NK-92 treated with Interleukin-12 subunit alpha and Interleukin-12 subunit beta, amount 100 ng/mL, for 24 hours (cell line): ENCODE measurements at regions not wholly inside any gene's neighbourhood (a gene's known extent, or its start where the extent isn't known, plus 50 kb on each side); places are given as distances from the start of the nearest gene placed in this dataset.

Experiments
- DNase-seq: peaks from one replicate; lab custom pipeline; 2025; lab: John Stamatoyannopoulos, UW

DNA sequence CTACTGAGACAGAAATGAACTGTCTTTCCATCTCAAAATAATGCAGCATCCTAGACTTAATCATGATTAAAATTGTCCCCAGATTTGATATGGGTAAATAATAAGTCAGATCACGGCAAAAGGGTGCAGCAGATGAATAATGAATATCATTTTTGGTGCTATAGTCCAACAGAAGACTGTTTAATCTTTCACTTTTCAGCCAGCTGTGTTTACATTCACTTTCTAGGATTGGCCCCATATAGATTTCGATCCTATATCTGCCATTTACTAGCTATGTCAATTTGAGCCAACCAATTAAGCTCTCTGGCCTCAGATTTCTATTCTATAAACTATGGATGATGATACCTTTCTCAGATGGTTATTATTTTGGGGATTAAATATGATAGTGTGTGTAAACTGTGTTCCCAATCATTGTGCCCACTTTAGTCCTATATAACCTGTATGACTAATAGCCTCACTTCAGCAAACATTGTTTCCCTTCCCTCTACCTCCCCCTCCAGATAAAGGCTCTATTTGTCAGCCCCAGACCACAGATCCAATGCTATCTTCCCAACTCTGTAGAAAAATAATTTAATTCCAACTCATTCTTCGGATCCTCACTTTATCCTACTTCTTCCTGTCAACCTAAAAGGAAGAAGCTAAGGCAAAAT, 53.6 kb upstream of the NT5E start:
- DNase-seq, result no peak

DNA sequence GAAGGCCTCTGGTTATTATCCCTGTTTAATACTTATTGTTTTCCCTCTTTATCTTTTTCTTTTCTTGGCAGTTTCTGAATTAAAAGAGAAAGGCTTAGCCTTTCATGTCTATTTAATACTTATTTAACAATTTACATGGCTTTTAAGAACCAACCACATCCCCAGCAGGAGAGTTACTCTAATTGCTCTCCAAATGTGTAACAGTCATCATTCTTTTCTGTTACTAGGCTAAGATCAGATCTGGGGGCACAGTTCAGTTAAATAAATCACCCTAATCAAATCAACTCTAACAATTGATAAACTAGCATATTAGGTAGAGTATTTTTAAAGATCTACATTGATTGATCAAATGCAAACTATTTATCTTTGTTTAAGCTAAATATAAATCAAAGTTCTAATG, 54.1 kb upstream of the NT5E start:
- DNase-seq, result no peak

DNA sequence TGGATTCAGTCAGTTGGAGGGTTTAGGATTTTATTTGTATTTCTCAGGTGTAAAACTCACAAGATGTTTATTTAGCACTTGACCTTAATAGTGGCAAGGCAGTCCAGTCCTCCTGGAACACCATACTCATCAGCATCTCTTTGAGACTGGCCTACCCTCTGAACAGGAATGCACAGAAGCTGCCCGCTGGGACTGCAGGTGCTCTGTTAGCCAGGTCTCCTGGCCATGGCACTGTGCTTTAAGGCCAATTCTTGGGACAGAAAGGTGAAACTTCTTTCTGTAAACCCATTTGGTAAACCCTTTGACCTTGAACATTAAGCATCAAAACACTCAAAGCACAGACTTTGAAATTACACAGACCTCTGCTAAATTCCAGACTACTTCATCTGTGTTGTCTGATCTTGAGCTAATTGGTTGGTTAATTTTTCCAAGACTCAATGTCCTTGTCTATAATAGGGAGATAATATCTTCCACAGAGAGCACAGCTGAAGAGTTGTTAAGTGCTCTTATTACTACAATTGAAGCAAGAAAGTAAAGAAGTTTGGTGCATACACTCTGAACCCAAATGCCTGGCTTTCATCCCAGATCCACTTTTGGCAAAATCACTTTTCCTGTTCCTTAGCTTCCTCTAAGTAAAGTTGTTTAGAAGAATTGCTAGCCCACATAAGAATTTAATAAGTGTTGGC, 54.9 kb upstream of the NT5E start:
- DNase-seq, result no peak

DNA sequence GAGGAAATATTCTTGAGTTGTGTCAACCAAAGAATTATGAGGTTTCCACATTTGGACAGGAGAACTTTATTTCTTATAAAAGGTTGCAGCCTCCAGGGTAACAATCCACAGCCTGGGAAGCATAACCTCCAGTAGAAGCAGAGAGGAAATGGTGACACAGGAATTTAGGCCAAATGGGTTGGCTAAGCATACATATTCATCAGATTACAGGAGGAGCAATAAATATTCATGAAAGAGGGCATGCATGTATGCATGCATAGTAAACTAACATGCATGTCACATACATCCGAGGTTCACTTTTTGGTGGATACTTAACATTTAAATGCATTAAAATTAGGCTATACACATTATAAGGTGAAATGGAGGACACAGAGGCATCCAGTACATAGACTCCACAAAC, 55.7 kb upstream of the NT5E start:
- DNase-seq, result no peak

DNA sequence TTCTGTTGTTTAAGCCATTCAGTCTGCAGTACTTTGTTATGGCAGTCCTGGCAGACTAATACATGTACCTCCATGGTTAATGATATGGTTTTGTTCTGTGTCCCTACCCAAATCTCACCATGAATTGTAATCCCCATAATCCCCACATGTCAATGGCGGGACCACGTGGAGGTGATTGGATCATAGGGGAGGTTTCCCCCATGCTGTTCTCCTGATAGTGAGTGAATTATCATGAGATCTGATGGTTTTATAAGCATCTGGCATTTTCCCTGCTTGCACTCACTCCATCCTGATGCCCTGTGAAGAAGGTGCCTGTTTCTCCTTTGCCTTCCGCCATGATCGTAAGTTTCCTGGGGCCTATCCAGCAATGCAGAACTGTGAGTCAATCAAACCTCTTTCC, 57.5 kb upstream of the NT5E start:
- DNase-seq, result no peak

DNA sequence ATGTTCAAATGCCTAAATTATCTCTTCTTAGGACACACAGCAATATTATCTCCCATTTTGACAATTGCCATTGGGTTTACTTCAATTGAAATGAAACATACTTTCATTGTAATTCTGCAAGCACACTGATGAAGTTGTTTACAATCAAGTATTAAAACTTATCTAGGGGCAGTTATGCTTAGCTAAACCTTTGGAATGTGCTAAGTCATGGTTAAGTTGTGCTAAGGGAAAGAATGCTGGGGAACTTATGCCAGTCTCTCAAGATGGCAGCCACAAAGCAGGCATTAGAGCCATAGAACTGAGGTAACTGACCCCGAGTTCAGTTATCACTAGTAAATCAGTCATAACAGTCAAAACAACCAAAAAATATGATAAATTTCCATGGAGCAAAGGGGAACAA, 59.1 kb upstream of the NT5E start:
- DNase-seq, result no peak

DNA sequence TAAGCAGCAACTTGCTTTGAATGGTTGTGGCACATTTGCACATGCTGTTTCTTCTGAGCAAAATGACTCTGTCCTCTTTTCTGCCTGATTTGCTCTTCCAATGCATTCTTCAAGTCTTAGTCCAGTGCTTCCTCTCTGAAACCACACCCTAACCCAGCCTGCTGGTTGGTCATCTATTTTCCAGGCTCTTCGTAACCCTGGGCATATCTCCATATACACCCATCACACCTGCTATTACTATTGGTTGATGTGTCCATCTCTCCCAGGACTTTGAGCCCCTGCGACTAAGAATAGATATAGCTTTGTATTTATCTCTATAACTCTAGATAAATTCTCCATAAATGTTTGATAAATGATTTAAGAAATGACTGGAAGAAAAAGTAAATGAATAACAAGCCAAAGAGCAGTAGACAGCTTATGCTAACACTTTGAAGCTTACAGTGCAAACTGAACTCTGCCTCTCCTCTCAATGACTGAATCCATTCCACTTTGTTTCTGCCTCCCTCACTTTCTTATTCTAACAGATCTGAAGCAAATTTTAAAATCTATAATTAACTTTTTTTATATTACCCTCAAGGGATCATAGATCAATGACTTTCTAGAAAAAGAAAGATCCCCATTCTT, 59.7 kb upstream of the NT5E start:
- no peak for DNase-seq

DNA sequence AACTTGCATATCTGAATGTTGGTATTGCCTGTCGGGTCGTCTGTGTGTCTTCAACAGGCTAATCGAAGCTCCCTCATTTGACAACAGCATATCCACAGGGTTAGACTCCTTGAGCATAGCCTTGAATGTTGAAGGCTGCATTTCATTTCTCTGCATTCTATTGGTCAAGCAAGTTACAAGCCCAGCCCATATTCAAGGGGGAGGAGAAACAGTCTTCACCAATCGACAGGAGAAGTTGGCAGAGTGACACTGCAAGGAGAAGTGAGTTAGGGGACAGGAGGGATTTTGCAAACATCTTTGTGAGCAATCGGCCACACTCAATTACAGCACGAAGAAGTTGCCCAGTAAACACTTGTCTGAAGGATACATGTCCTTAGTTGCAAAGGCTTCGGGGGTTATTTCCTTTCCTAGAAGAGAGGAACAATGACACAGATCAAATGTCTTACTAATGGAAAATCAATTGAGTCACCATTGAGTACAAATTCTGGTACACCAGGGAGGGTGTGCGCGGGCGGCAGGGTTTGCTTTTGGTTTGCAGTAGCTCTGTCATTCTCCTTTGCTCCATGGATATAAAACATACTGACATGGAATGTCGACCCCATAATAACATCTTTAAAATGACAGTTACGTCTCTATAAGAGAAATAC, 60.6 kb upstream of the NT5E start:
- no peak for DNase-seq

DNA sequence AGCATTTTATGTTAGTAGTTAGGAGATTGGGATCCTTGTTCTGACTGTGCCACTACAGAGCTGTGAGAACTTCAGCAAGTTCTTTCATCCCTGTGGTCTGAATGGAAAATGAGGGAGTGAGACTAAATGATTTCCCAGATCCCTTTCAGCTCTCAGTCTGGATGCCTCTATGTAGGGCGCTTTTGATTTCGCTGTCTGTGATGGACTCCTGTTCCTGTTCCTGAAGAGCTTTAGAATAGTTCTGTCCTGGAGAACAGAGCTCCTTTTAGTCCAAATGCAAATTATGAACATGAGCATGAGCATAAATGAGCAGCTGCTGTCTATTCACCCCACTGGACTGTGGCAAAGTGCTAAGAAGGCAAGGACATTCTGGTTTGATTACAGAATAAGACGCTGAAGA, 61.4 kb upstream of the NT5E start:
- no peak for DNase-seq

DNA sequence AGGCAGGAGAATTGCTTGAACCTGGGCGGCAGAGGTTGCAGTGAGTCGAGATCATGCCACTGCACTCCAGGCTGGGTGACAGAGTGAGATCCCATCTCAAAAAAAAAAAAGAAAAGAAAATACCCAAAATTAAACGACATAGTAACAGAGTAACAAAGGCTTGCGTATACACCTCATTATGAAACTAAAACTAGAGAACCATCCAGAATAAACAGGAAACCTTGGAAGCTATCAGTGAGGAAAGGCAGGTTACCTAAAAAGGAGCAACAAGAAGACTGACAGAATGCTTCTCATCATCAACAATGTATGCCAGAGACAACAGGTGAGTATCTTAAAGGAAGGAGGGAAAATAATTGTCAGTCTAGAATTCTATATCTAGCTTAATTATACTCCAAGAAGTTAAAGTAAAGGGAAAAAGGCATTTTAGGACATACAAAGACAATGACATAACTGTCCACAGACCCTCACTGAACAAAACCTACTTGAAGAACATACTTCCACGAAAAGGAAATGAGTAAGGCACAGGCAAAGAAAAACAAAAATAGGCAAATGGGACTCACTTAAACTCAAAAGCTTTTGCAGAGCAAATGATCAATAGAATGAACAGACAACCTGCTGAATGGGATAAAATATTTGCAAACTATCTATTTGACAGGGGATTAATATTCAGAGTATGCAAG, 64.1 kb upstream of the NT5E start:
- no peak for DNase-seq

DNA sequence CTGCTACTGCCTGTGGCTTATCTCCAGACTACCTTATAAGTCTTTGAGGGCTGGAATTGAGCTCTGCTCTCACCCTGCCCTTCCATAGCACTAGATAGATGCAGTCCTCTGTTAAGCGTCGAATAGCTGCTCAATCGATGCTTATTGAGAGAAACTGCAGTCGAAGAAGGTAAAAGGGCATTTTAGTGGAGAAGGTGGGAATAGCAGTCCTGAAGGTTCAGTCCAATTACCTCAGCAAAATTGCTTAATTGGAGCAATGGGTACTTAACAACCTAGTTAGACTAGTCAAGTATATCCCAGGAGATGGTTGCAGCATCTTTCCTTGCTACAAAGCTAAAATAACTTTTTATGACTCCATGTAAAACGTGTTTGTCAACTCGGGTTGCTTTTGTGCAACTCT, 66.8 kb upstream of the NT5E start:
- no peak for DNase-seq

DNA sequence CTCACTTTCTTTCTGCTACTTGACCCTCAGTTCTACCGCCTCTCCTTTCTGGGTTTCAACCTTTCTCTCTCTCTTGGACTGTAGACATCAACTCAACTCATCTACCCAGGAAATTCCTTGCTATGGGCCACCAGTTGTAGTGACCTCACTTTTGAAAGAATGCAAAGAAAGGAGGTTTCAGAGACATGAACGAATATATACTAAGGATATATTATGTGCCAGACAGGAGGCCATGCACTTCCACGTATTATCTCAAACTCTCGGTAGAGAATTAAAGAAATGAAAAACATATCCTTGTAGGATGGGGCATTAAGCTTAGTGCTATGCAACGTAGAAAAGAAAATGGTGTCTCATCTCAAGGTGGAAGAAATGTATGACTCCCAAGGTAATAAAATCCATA, 67.3 kb upstream of the NT5E start:
- no peak for DNase-seq

DNA sequence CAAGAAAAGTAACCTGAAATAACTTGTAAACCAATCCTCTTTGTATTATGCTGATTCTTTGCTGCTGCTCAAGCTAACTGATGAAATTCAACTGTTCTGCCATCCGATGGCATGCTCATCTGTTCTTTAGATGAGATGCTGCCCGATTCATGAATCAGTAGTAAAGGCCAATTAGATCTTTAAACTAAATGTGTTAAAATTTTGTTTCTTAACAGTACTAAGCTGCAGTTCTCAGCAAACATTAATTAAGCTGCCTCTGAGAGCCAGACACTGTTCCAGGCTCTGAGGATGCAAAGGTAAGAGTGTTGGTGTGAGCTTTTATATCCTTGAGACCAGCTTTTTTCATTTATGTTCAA, 77.0 kb upstream of the NT5E start:
- no peak for DNase-seq

DNA sequence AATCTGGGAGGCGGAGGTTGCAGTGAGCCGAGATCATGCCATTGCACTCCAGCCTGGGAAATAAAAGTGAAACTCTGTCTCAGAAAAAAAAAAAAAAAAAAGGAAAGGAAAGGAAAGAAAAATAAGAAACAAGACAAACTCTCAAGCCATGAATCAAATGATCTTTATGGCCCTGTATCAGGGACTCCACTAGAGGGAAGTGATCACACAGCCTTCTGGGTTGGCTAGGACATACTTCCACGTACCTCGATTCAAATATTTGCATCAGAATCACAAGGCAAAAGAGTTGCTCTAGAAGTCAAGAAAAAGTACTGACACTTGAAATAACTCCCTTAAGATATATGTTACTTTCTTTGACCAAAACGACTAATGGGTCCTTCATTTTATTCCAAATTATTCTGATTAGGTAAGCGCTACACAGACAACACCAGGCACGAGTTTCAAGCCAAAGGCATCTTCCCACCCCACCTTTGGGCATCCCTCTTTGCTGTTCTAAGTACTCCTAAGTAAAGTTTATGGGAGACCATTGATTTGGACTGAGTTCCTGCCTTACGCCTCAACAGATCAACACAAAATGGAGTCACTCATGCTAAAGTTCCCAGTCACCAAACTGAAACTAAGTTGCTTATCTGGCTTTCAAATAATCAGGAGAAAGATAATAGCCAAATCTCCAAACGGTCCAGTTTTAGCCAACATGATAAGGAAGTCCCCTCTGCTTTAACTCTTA, 77.5 kb upstream of the NT5E start:
- no peak for DNase-seq

DNA sequence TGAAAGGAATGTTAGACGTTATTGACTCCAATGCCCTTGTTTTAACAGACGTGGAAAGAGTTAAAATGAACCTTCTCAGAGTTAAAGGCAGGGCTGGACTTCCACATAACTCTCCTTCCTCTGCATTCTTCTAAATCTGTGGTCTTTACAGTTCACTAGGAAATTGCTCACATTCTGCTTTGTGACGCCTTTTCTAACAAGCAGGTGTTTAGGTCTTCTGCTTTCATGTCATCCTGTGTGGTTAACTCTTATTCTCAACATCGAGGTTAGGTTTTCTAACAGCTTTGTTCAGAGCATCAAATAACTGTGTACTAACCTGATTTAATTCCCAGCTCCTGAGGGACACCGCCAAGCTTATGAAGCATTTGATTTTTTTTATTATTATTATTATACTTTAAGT, 81.3 kb upstream of the NT5E start:
- no peak for DNase-seq

DNA sequence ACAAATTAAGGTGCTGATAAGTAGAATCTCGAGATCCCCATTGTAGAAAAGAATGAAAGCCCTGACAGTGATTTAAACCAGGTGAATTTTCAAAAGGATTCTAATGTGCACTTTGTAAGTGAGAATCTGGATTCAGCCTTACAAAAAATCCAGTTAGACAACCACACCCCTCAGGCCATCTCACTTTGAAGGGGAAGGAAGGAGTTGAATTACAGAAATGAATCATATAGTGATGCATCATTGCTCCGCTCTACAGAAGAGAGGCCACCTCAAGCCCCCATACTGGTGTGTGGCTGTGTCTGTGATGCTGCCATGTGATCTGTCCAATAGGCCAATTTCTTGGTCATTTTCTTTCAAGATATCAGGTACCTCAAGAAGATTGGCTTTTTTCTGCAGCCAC, 85.5 kb upstream of the NT5E start:
- no peak for DNase-seq

DNA sequence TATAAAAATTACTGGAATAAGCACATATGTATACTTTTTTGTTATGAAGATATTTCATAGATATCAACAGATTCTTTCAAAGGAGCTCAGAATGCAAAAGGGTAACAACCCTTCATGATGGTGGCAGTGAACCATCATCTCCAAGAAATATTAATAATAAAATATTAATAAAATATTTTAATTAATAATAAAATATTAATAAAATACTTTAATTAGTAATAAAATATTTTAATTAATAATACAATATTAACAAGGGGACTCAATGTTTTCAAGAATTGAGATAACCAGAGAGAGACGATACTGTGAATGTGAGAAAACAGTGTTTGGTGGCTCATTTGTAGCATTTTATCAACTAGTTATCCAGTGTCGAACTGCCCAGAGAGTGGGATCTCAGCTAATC, 86.0 kb upstream of the NT5E start:
- DNase-seq, result no peak

DNA sequence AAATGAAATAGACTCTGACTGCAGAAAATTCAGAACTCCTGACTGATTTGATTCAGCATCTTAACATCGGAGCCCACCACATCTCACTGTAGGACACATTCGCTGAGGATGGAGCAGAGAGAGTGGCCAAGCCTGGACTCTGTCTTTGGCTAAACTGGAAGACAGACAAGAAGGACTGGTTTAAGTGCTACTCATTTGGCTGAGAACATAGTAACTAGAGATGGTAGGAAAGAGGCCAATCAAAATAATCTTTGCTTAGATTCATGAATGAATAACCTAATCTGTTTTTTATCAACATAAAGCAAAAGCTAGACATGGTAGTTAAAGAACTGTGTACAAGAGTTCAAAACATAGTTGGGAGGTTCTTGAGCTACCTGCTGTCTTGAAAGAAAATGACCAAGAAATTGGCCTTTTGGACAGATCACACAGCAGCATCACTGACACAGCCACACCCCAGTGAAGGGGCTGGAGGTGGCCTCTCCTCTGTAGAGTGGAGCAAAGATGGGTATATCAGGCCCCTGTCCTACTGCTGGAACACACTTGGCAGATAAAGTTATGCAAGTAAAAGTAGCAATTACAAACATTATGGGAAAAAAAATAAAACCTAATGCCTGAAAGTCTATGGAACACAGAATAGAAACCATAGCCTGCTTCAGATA, 87.1 kb upstream of the NT5E start:
- no peak for DNase-seq

DNA sequence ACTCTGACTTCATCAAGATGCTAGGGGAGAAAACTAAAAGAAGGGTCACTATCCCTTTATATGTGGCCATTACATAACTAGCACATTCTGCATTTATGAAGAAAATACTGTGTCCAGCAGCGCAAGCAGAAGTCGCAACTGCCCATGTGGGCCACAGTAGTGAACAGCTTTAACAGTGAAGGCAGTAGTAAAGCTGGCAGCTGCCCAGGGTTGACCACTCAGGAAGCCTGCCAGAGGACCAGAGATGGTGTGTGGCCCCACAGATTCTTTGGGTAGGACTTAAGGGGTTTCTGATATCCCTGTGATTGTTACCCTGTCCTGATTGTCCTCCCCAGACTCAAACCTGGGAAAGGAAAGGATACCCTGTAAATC, 88.3 kb upstream of the NT5E start:
- no peak for DNase-seq

DNA sequence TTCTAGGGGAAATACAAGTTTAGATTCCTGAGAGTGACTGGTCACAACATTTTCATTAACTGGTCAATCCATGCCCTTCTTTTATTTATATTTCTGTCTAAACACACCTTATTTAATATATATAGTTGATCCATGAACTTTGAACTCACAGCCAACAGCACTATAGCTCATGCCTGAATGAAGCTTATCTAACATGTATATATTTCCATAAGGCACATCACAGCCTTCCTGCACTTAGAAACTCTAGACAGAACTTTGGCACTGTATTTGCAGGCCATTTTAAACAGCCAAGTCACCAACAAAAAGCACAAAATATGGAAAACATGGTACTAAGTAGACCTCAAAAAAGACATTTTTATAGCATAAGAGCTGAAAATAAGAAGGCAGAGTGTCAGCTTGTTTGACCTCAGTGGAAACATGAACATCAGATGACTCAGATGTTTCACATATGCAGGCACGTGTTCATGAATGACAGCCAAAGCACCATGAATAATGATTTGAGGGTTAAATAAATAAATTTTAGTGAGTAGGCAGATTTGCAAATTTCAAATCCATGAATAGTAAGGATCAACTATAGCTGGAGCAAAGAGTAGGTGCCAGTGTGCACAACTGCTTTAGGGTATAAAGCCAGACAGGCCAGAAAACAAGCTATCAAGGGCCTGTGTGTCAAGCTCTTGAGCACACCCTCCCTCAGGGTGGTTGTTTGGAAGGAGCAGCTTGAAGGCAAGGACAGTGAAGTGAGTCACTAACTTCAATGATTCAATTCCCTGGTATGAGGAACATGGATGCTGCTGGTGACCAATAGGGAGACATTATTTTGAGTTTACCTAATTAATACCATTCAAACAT, 88.9 kb upstream of the NT5E start:
- DNase-seq, result no peak

DNA sequence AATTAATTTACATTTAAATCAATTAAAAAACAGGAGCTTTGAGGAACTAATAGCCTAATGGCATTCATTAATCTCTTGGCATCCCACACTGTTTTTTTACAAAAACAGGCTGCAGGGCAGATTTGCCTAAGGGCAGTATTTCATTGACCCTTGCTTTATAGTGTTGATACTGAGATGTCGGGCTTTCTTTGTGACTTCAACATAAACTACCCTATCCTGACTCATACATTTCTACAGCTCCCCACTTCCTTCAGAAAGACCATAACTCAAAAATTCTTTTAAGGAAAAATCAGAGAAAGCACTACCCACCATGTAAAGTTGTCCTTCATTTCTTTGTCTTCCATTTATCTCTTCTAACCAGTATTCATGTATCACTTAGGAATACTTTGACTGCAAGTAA, 92.2 kb upstream of the NT5E start:
- DNase-seq, result no peak
